ENCODE measurements at regions not wholly inside any gene's neighbourhood (a gene's known extent, or its start where the extent isn't known, plus 50 kb on each side); places are given as distances from the start of the nearest gene placed in this dataset.

DNA sequence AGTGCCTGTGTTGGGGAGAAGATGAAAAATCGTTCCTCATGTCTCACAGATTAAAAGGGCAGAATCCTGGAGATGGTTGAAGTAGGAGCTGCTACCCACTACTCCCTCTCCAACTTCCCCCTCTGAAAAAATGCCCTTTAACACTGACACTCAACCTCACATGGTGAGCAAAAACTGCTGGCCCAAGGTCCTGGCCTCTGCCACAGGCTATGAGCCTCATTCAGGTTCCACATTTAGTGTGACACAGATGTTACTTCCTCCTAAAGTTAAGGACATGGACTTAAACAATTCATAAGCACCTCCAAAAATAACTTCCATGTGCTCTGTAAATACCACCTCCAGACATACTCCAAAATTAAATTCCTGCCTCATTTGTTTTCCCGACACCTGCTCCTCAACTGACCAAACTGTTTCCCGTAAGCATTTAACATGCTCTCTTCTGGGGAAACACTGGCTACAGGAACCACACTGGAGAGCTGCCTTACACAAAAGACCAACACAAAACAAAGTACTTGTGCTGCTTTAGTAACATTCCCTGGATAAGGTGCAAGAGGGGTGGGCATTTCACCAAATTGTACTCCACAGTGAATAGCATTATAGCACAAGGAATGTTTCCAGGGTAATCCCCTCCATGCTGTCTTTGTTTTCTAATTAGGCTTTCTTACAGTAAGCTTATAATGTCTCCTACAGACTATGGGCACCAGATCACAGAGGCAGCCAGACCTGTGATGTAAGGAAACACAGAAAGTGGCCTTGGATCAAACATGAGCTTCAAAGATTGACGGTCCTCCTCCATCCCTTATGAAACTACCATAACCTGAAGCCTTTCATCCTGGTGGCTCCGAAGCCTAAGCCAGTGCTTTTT lies 57.0 kb downstream of the PHLDA1 start:
- ATAC-seq (no peak), FAIRE-seq (no peak), DNase-seq (ENCODE audit: low read depth in 1 of 2, low spot score in 1 of 2) (no peak)
- TF ChIP-seq, protein P1, sequence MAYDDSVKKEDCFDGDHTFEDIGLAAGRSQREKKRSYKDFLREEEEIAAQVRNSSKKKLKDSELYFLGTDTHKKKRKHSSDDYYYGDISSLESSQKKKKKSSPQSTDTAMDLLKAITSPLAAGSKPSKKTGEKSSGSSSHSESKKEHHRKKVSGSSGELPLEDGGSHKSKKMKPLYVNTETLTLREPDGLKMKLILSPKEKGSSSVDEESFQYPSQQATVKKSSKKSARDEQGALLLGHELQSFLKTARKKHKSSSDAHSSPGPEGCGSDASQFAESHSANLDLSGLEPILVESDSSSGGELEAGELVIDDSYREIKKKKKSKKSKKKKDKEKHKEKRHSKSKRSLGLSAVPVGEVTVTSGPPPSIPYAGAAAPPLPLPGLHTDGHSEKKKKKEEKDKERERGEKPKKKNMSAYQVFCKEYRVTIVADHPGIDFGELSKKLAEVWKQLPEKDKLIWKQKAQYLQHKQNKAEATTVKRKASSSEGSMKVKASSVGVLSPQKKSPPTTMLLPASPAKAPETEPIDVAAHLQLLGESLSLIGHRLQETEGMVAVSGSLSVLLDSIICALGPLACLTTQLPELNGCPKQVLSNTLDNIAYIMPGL (CRISPR knock-in tag; IDR thresholded peaks at IDR 0.05; ENCODE audit: borderline replicate concordance): no peak
- TF ChIP-seq, protein P2, sequence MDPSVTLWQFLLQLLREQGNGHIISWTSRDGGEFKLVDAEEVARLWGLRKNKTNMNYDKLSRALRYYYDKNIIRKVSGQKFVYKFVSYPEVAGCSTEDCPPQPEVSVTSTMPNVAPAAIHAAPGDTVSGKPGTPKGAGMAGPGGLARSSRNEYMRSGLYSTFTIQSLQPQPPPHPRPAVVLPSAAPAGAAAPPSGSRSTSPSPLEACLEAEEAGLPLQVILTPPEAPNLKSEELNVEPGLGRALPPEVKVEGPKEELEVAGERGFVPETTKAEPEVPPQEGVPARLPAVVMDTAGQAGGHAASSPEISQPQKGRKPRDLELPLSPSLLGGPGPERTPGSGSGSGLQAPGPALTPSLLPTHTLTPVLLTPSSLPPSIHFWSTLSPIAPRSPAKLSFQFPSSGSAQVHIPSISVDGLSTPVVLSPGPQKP (IDR thresholded peaks at IDR 0.05; ENCODE audit: low read depth, low read length): no peak
- TF ChIP-seq CHD2 (IDR thresholded peaks at IDR 0.05; ENCODE audit: low read length, partially characterized antibody) (no peak), E2F6 (IDR thresholded peaks at IDR 0.05; ENCODE audit: borderline replicate concordance, low read depth) (no peak), SMC3 (IDR thresholded peaks at IDR 0.05) (no peak), KDM1A (IDR thresholded peaks at IDR 0.05; ENCODE audit: low read depth) (no peak), JUNB (IDR thresholded peaks at IDR 0.05) (no peak), SREBF2 (IDR thresholded peaks at IDR 0.05) (no peak), ZNF302 (CRISPR knock-in tag; IDR thresholded peaks at IDR 0.05) (no peak), ESRRA (IDR thresholded peaks at IDR 0.05; ENCODE audit: borderline replicate concordance, low read length) (no peak), EHF (CRISPR knock-in tag; IDR thresholded peaks at IDR 0.05) (no peak), RAD21 (conservative IDR thresholded peaks at IDR 0.05 in 1 of 2, IDR thresholded peaks at IDR 0.05 in 1 of 2) (no peak), RNF2 (IDR thresholded peaks at IDR 0.05; ENCODE audit: borderline replicate concordance, low read depth) (no peak)
- ChIA-PET CTCF (interaction anchor here (1.1 to 2.3 kb wide), 2 partner anchors 9 to 12 kb away, joined by 3 to 6 read pairs; no protein-coding TSS in a partner anchor), POLR2A (interaction anchor here (0.7 kb wide), 1 partner anchor 46 kb away, joined by 5 read pairs; no protein-coding TSS in a partner anchor)
- Histone ChIP-seq H3K4me2 (no peak overlapping the region), H3K4me3 (no peak overlapping the region), H3K4me1 (peaks cover 53% of the 10 kb centered on the region), H3K9me3 (no peaks in the 10 kb centered on the region), H3K27ac (peak overlapping the region; percentile 96 to 98)
- 95% methylated on average over 5 of the region's 5 CpGs for WGBS (ENCODE audit: missing lambda C conversion rate)

DNA sequence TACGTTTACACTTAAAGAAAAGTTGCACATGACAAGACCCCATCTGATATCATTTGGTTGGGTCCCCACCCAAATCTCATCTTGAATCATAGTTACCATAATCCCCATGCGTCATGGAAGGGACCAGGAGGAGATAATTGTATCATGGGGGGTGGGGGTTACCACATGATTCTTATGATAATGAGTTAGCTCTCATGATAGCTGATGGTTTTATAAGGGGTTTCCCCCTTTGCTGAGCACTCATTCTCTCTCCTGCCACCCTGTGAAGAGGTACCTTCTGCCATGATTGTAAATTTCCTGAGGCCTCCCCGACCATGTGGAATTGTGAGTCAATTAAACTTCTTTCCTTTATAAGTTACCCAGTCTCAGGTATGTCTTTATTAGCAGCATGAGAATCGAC lies 60.3 kb downstream of the PHLDA1 start:
- FAIRE-seq (no peak), ATAC-seq (no peak), DNase-seq (ENCODE audit: low read depth in 1 of 2, low spot score in 1 of 2) (no peak)
- ChIA-PET POLR2A (no interaction called here), CTCF (no interaction called here)
- TF ChIP-seq FOSB (CRISPR knock-in tag; IDR thresholded peaks at IDR 0.05): no peak
- TF ChIP-seq ZC3H11A (IDR thresholded peaks at IDR 0.05): no peak
- no peak for TF ChIP-seq CBX2 (IDR thresholded peaks at IDR 0.05; ENCODE audit: borderline replicate concordance, low read depth)
- TF ChIP-seq SMC3 (IDR thresholded peaks at IDR 0.05): no peak
- no peak for TF ChIP-seq CHD4 (IDR thresholded peaks at IDR 0.05; ENCODE audit: borderline replicate concordance)
- TF ChIP-seq, protein P3, sequence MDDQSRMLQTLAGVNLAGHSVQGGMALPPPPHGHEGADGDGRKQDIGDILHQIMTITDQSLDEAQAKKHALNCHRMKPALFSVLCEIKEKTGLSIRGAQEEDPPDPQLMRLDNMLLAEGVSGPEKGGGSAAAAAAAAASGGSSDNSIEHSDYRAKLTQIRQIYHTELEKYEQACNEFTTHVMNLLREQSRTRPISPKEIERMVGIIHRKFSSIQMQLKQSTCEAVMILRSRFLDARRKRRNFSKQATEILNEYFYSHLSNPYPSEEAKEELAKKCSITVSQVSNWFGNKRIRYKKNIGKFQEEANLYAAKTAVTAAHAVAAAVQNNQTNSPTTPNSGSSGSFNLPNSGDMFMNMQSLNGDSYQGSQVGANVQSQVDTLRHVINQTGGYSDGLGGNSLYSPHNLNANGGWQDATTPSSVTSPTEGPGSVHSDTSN (IDR thresholded peaks at IDR 0.05): no peak
- no peak for TF ChIP-seq HOXB5 (CRISPR knock-in tag; IDR thresholded peaks at IDR 0.05)
- TF ChIP-seq PHF8 (IDR thresholded peaks at IDR 0.05; ENCODE audit: borderline replicate concordance, low read depth): no peak
- TF ChIP-seq CHD2 (IDR thresholded peaks at IDR 0.05; ENCODE audit: low read length, partially characterized antibody): no peak
- TF ChIP-seq EHMT2 (IDR thresholded peaks at IDR 0.05; ENCODE audit: low read depth): no peak
- TF ChIP-seq BHLHE40 (IDR thresholded peaks at IDR 0.05; ENCODE audit: low read depth, low read length): no peak
- no peak for TF ChIP-seq JUNB (IDR thresholded peaks at IDR 0.05)
- TF ChIP-seq FOXS1 (CRISPR knock-in tag; IDR thresholded peaks at IDR 0.05): no peak
- TF ChIP-seq RAD21 (conservative IDR thresholded peaks at IDR 0.05 in 1 of 2, IDR thresholded peaks at IDR 0.05 in 1 of 2): no peak
- no peak for TF ChIP-seq ATOH8 (CRISPR knock-in tag; IDR thresholded peaks at IDR 0.05; ENCODE audit: low read depth)
- no peak for TF ChIP-seq KDM1A (IDR thresholded peaks at IDR 0.05; ENCODE audit: low read depth)
- TF ChIP-seq TFCP2L1 (CRISPR knock-in tag; IDR thresholded peaks at IDR 0.05): no peak
- TF ChIP-seq HEYL (CRISPR knock-in tag; IDR thresholded peaks at IDR 0.05): no peak
- Histone ChIP-seq H3K9me3 (no peaks in the 10 kb centered on the region), H3K4me2 (no peak overlapping the region), H3K4me1 (peaks cover 29% of the 10 kb centered on the region), H3K27ac (peak overlapping the region in 1 of 2 experiments; percentile 60; a peak in 3 of 6 replicates), H3K4me3 (no peak overlapping the region)
- 90% methylated on average over 4 of the region's 4 CpGs for WGBS (ENCODE audit: missing lambda C conversion rate)
